SK-N-MC (cell line): ENCODE measurements at regions not wholly inside any gene's neighbourhood (a gene's known extent, or its start where the extent isn't known, plus 50 kb on each side); places are given as distances from the start of the nearest gene placed in this dataset.
"Not testable (repeated sequence)": the region's sequence is repeated elsewhere in the genome, so short reads cannot be mapped to it uniquely, and the experiment has no call there.

Experiments used
- EZH2 ChIP-seq: fragments of 200-600 bp; sonication (generic); IDR thresholded peaks from one replicate; pipeline ENCODE4 v1.6.1; 2017; ENCODE audit warnings: antibody characterized with exemption
- POLR2AphosphoS5 ChIP-seq: IDR thresholded peaks from 2 replicates; pipeline ENCODE4 v1.6.1; 2012; ENCODE audit warnings: mild to moderate bottlenecking, low read depth, low read length, borderline replicate concordance

DNA sequence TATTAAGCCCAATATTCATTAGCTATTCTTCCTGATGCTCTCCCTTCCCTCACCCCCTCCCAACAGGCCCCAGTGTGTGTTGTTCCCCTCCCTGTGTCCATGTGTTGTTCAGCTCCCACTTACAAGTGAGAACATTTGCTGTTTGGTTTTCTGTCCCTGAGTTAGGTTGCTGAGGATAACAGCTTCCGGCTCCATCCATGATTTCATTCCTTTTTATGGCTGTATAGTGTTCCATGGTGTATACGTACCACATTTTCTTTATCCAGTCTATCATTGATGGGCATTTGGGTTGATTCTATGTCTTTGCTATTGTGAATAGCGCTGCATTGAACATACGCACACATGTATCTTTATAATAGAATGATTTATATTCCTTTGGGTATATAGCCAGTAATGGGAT lies 107.7 kb upstream of the MTHFD1L start:
- not testable (repeated sequence) for TF ChIP-seq POLR2AphosphoS5, EZH2
